Stimulated activated CD4-positive, alpha-beta T cell treated with anti-CD3 and anti-CD28 coated beads, TNF-alpha, amount 100 ng/mL, for 4 hours (primary cell): ENCODE measurements at regions not wholly inside any gene's neighbourhood (a gene's known extent, or its start where the extent isn't known, plus 50 kb on each side); places are given as distances from the start of the nearest gene placed in this dataset.
"Not testable (repeated sequence)": the region's sequence is repeated elsewhere in the genome, so short reads cannot be mapped to it uniquely, and the experiment has no call there.

Experiments
- DNase-seq, 3 experiments: peaks; one replicate each; pipeline ENCODE4 v3.0.0-alpha.2; 2020; ENCODE audit warnings: low read depth in 3 of 3

DNA sequence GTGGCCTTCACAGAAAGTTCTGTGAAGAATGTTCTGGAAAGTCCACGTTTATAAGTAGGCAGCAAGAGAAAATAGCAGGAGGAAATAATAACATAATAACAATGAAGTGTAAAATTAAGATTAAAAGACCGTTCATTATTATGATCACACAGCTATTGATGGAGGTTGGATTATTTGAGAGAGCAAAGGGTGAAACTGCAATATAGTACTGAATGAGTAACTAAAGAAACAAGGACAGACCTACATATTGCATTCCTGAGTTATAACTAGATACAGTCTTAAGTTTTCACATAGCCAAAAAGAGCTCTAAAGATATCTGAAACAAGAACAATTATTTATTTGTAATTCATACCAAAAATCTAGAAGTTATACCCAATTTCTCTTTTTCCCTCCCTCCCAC is 122.9 kb upstream of the TMEM164 start:
- no peak for DNase-seq

GRCh38 chrX:109880629-109881028 is 122.3 kb upstream of the TMEM164 start:
- no peak for DNase-seq

DNA sequence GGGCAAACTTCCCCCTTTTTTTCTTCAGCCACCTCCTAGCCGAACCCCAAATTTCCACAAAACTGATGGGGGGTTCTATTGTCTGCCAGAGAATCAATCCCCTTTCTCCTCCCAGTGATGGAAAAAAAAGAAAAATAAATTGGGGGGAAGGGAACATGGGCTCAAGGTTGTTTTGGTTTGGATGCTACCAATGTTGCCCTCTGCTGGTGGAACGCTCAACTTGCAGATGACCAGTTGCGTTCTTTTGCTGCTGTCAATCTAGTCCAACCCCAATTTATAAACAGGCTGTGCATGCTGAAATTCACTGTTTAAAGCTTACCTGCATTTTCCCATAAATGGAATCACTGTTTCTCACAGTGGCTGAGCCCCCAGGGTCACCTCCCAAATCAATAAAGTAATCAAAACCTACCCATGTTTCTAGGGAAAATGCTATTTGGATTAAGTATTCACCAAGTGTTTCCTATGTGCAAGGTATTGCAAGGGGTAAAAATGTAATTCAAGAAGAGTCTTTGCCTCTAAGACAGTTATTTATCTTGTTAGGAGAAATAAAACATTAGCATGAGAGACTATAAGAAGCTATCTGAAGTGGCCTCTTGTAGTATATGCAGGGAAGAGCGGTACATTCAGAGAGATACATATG is 116.7 kb upstream of the TMEM164 start:
- no peak for DNase-seq

- no peak for DNase-seq
Observed at GRCh38 chrX:109889289-109890006, 113.5 kb upstream of the TMEM164 start.

DNA sequence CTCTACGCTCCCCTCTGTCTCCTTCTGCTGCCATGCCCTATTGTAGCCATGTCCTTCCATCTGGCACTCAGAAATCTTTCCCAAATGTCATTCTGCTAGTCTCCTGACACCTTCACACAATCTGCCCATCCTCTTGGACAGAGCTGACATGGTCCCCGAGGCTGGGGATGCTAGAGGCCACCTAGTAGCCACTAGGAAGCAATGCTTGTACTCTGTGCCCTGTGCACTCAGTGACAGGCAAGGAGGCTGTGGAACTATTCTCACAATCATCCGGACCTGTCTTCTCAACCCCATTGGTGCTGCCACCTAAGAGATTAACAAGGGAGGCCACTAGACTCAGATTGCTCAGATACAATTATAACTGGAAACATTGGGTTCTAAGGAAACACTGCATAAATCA is 112.6 kb upstream of the TMEM164 start:
- DNase-seq = no peak

GRCh38 chrX:109890910-109891502 is 111.9 kb upstream of the TMEM164 start:
- DNase-seq = peak; percentile 9 to 18 (median 11)

GRCh38 chrX:109896024-109896423 is 106.9 kb upstream of the TMEM164 start:
- DNase-seq = not testable (repeated sequence)

GRCh38 chrX:109902665-109903064 is 100.2 kb upstream of the TMEM164 start:
- no peak for DNase-seq

- DNase-seq = no peak
Observed at GRCh38 chrX:109911046-109911445, 91.9 kb upstream of the TMEM164 start.

- not testable (repeated sequence) for DNase-seq
Observed at GRCh38 chrX:109912993-109913392, 89.9 kb upstream of the TMEM164 start.

DNA sequence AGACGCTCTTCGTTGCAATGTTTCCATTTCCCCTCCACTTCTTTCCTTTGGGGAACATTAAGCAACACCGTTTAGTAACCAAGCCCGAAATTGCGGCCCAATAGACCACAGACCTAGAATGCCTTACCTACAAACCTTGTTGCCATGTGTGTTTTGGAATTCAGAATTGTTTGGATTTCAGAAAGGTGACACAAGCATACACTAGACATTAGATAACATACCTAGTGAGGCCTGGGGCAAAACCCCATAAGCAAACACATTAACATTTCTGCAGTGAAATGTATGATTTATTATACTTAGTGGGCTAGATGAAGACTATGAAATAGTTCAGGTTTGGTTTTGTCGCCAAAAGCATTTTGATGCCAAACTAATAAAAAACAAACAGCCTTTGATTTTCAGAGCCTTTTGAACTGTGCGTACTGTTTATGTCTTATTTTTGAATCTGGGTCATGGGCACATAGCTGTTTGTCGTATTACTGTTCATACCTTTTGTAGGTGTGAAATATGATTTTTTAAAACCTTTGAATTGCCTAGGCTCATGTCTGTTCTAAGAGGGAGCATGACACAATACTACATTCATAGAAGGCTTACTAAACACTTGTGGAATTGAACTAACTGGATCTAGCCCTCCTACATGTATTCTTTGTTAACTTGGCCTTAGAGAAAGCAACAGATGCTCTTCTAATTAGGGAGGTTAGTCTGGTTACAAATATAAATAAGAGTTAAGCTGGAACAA is 88.6 kb upstream of the TMEM164 start:
- DNase-seq = no peak

DNA sequence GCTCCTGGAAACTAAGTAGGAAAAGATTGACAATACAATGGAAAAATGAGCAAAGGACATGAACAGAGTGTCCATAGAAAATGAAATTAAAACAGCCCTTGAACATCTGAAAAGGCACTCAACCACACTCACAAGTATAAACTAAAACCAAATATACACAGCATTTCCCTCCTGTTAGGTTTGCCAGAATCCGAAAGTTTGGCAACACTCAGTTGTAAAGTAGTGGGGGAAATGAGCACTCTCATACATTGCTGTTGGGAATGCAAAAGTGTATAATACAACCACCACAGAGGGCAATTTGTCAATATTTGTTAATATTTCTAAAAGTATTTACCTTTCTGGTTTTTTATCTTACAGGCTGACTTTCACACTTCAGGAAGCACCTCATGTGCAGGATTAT is 84.2 kb upstream of the TMEM164 start:
- DNase-seq = no peak

DNA sequence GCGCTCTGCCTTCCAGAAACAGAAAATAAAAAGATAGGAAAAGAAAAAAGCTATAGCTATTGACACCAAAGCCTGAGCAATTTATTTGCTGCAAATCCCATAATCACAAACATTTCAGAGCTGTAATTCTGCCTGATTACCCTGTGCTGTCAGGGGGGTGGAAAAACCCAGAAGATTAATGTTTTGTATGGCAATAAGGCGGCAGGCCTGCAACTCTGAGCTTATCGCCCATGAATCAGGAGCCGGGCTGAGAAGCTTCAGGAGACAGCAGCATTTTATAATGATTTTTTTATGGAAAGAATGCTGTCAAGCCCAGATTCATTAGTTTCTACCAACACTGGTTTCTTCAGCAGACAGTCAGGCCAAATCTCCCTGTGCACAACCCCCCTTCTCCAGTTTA is 82.6 kb upstream of the TMEM164 start:
- no peak for DNase-seq

DNA sequence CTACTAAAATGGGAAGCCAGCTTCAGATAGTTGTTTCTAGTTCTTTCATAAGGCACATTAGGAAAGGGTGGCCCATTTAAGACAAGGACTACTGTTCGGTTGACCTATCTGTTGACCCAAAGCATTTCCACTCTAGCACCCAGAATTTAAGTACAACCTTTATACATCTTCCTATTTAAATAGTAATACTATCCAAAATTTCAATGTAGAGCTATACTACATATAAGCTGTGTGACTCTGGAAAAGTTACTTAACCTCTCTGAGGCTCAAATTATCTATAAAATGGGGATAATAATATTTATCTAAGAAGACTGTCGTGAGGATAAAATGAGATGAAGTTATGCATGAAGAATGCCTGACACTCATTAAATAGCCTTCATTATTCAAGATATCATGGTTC is 82.0 kb upstream of the TMEM164 start:
- no peak for DNase-seq

DNA sequence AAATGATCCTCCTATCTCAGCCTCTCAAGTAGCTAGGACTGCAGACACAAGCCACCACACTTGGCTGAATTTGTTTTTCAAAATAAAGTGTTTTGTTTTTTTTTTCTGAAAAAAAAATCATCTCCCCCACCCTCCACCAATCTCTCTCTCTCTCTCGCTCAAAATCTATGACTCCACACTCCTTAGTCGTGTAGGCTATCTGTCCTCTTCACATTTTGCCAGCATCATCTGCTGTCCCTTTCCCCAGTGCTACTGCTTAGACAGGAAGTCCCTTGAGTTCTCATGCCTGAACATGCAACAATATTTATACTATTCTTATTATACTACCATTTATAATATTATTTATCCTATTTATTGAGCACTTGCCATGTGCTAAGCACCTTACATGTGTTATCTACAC is 80.7 kb upstream of the TMEM164 start:
- no peak for DNase-seq

DNA sequence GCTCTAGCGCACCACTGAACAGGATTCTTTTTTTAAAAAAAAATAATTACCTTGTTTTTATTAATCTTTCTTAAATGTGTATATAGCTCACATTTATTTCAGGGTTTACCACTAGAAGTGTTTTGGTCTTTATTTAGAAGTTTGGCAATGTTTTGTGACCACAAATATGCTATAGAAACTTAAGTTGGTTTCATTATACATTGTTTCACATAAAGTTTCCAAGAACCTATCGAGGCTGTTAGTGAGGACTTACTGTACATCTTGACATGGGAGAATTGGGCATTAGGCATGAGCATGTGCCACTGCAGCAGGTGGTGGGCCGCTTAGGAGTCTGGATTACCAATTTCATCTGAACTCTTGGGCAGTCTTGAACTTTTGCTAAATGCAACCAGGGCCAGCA is 77.9 kb upstream of the TMEM164 start:
- DNase-seq = not testable (repeated sequence)

- DNase-seq = no peak
Observed at GRCh38 chrX:109925656-109926055, 77.3 kb upstream of the TMEM164 start.

DNA sequence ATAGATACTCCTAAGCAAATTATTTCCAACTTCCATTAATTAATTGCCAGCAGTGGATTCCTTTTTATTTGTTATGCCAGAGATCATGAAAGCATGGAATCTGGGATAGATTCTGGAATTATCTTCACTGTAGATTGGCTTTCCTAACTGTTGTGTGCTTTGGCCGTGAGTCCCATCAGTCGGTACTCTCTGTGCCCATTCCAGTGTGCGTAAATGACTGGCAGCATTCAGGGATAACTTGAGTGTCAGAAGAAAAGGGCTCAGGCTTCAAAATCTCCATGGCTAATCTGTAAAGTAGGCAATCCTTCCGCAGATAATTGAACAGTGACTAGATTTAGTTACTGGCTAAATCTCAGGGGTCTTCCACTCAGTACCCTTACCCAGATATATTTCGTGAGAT is 76.8 kb upstream of the TMEM164 start:
- no peak for DNase-seq

GRCh38 chrX:109926743-109927662 is 75.9 kb upstream of the TMEM164 start:
- DNase-seq = no peak

GRCh38 chrX:109927663-109928273 is 75.1 kb upstream of the TMEM164 start:
- DNase-seq = no peak
